K562 (cell line): ENCODE measurements at regions not wholly inside any gene's neighbourhood (a gene's known extent, or its start where the extent isn't known, plus 50 kb on each side); places are given as distances from the start of the nearest gene placed in this dataset.

Experiments used
- CBFA2T2 ChIP-seq: fragments of 450-650 bp; conservative IDR thresholded peaks from 2 replicates; pipeline ENCODE4 v1.6.1; 2017; ENCODE audit warnings: mild to moderate bottlenecking
- CHD1 ChIP-seq: fragments of 200-600 bp; sonication (generic); IDR thresholded peaks from one replicate; pipeline ENCODE4 v1.6.1; 2012; ENCODE audit warnings: mild to moderate bottlenecking, moderate library complexity, low read length, inconsistent platforms
- CTBP1 ChIP-seq: fragments of 450-650 bp; IDR thresholded peaks from 2 replicates; pipeline ENCODE4 v1.6.1; 2016; ENCODE audit warnings: borderline replicate concordance
- DNMT1 ChIP-seq: fragments of 450-650 bp; IDR thresholded peaks from 2 replicates; pipeline ENCODE4 v1.6.1; 2016; ENCODE audit warnings: antibody characterized with exemption, mild to moderate bottlenecking
- FOXJ2 ChIP-seq: fragments of 200-800 bp; sonication (Bioruptor generic); IDR thresholded peaks from 2 replicates; pipeline ENCODE4 v1.6.1; 2016; ENCODE audit warnings: missing genetic modification characterization, missing compliant biosample characterization
- HNRNPH1 ChIP-seq: fragments of 200-400 bp; formaldehyde crosslinking; optimal IDR thresholded peaks from 2 replicates; pipeline ENCODE3; 2017; ENCODE audit warnings: low read depth, mild to moderate bottlenecking, low read length, moderate library complexity
- JUN ChIP-seq, 2 experiments: sonication (generic) in 1 of 2; formaldehyde crosslinking in 1 of 2; IDR thresholded peaks; 2 replicates each; pipeline versions ENCODE4 v1.6.1 to v1.8.0; 2012 to 2022; ENCODE audit warnings: borderline replicate concordance in 2 of 2, mild to moderate bottlenecking in 2 of 2, improper control_type of control experiment in 1 of 2, low read depth in 1 of 2, low read length in 1 of 2, missing genetic modification reagents in 1 of 2
- JUNB ChIP-seq: fragments of 450-650 bp; formaldehyde crosslinking; conservative IDR thresholded peaks from 2 replicates; pipeline ENCODE4 v1.4.0; 2020; ENCODE audit warnings: mild to moderate bottlenecking
- POU5F1 ChIP-seq: fragments of 150-350 bp; IDR thresholded peaks from 2 replicates; pipeline ENCODE4 v1.6.1; 2014; ENCODE audit warnings: borderline replicate concordance, low read length, low read depth, mild to moderate bottlenecking; ENCODE audit not compliant: partially characterized antibody
- RAD21 ChIP-seq, 2 experiments: fragments of 250-450 bp in 1 of 2; fragments of 450-650 bp in 1 of 2; sonication (Bioruptor Pico) in 1 of 2; formaldehyde crosslinking in 1 of 2; IDR thresholded peaks in 1 of 2; conservative IDR thresholded peaks in 1 of 2; 2 replicates each; pipeline versions ENCODE4 v1.4.0 to v1.8.0; 2020 to 2022; ENCODE audit warnings: mild to moderate bottlenecking in 2 of 2, moderate library complexity in 1 of 2
- RBM17 ChIP-seq: fragments of 200-400 bp; formaldehyde crosslinking; IDR thresholded peaks from 2 replicates; pipeline ENCODE4 v1.6.1; 2017; ENCODE audit warnings: low read depth, mild to moderate bottlenecking, low read length, borderline replicate concordance
- SNRNP70 ChIP-seq: fragments of 200-400 bp; formaldehyde crosslinking; optimal IDR thresholded peaks from 2 replicates; pipeline ENCODE3; 2017; ENCODE audit warnings: low read depth, low read length
- TAF7 ChIP-seq: fragments of 450-650 bp; IDR thresholded peaks from 2 replicates; pipeline ENCODE4 v1.6.1; 2016; ENCODE audit warnings: missing genetic modification characterization, missing compliant biosample characterization
- ZKSCAN8 ChIP-seq: fragments of 200-800 bp; sonication (Bioruptor generic); IDR thresholded peaks from 2 replicates; pipeline ENCODE4 v1.6.1; 2016; ENCODE audit warnings: missing genetic modification characterization, missing compliant biosample characterization
- TF ChIP-seq, protein P1 (sequence below), 2 experiments: IDR thresholded peaks in 1 of 2; conservative IDR thresholded peaks in 1 of 2; 2 replicates each; pipeline ENCODE4 v1.6.1; 2016; ENCODE audit warnings: low read depth in 2 of 2, mild to moderate bottlenecking in 1 of 2, missing compliant biosample characterization in 1 of 2, missing genetic modification characterization in 1 of 2, moderate library complexity in 1 of 2
- TF ChIP-seq, protein P2 (sequence below), 2 experiments: fragments of 450-650 bp; IDR thresholded peaks; 2 replicates each; pipeline ENCODE4 v1.6.1; 2016; ENCODE audit warnings: mild to moderate bottlenecking in 2 of 2, borderline replicate concordance in 1 of 2, low read depth in 1 of 2, moderate library complexity in 1 of 2

DNA sequence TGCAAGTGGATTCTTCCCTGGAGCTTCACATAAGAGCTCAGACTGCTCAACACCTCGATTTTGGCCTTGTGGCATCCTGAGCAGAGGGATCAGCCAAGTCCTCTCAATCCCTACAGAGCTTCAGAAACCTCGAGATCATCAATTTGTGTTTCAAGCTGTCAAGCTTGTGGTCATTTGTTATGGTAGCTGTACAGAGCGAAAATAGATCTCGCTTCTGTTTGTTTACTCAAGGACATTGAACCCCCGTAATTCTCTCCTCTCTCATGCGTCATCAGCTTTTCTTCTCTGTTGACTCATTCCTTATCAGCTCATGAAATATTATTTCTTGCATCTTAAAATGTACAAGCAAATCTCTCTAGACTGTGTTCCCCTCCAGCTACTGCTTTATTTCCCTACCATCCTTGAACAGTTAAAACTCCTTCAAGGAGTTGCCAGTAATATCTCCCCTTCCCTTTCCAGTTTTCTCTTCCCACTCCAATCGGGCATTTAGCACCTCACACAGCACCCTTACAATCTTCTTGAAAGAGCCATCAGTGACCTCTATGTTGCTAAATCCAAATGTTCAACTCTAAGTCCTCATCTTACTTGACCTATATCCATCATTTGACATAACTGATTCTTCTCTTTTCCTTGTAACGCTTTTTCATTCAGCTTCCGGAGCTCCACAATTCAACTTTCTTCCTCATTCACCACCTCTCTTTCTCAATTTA is 106.2 kb upstream of the FAT1 start (continued):
- TF ChIP-seq JUNB (CRISPR knock-in tag) = no peak
- peak; percentile 18; the same call in 1 of the 2 replicates for TF ChIP-seq CTBP1
- TF ChIP-seq CHD1 = no peak
- no peak for TF ChIP-seq HNRNPH1
- TF ChIP-seq TAF7 (tag) = no peak
- no peak for TF ChIP-seq FOXJ2 (tag)
- no peak for TF ChIP-seq ZKSCAN8 (CRISPR knock-in tag)
- TF ChIP-seq, protein P1, sequence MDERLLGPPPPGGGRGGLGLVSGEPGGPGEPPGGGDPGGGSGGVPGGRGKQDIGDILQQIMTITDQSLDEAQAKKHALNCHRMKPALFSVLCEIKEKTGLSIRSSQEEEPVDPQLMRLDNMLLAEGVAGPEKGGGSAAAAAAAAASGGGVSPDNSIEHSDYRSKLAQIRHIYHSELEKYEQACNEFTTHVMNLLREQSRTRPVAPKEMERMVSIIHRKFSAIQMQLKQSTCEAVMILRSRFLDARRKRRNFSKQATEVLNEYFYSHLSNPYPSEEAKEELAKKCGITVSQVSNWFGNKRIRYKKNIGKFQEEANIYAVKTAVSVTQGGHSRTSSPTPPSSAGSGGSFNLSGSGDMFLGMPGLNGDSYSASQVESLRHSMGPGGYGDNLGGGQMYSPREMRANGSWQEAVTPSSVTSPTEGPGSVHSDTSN (CRISPR knock-in tag; IDR thresholded peaks at IDR 0.05; ENCODE audit: low read depth) = no peak
- TF ChIP-seq, protein P1 (tag; conservative IDR thresholded peaks at IDR 0.05; ENCODE audit: low read depth) = peak; percentile 77
- no peak for TF ChIP-seq POU5F1
- TF ChIP-seq SNRNP70 = no peak
- no peak for TF ChIP-seq RBM17
- no peak for TF ChIP-seq DNMT1
- no peak for TF ChIP-seq RAD21 (CRISPR knock-in tag; conservative IDR thresholded peaks at IDR 0.05 in 1 of 2, IDR thresholded peaks at IDR 0.05 in 1 of 2)
- TF ChIP-seq CBFA2T2 = no peak
- TF ChIP-seq JUN (IDR thresholded peaks at IDR 0.05; ENCODE audit: borderline replicate concordance, low read depth, low read length) = peak; percentile 90
- no peak for TF ChIP-seq JUN (CRISPR knock-in tag; IDR thresholded peaks at IDR 0.05; ENCODE audit: borderline replicate concordance)
- TF ChIP-seq, protein P2, sequence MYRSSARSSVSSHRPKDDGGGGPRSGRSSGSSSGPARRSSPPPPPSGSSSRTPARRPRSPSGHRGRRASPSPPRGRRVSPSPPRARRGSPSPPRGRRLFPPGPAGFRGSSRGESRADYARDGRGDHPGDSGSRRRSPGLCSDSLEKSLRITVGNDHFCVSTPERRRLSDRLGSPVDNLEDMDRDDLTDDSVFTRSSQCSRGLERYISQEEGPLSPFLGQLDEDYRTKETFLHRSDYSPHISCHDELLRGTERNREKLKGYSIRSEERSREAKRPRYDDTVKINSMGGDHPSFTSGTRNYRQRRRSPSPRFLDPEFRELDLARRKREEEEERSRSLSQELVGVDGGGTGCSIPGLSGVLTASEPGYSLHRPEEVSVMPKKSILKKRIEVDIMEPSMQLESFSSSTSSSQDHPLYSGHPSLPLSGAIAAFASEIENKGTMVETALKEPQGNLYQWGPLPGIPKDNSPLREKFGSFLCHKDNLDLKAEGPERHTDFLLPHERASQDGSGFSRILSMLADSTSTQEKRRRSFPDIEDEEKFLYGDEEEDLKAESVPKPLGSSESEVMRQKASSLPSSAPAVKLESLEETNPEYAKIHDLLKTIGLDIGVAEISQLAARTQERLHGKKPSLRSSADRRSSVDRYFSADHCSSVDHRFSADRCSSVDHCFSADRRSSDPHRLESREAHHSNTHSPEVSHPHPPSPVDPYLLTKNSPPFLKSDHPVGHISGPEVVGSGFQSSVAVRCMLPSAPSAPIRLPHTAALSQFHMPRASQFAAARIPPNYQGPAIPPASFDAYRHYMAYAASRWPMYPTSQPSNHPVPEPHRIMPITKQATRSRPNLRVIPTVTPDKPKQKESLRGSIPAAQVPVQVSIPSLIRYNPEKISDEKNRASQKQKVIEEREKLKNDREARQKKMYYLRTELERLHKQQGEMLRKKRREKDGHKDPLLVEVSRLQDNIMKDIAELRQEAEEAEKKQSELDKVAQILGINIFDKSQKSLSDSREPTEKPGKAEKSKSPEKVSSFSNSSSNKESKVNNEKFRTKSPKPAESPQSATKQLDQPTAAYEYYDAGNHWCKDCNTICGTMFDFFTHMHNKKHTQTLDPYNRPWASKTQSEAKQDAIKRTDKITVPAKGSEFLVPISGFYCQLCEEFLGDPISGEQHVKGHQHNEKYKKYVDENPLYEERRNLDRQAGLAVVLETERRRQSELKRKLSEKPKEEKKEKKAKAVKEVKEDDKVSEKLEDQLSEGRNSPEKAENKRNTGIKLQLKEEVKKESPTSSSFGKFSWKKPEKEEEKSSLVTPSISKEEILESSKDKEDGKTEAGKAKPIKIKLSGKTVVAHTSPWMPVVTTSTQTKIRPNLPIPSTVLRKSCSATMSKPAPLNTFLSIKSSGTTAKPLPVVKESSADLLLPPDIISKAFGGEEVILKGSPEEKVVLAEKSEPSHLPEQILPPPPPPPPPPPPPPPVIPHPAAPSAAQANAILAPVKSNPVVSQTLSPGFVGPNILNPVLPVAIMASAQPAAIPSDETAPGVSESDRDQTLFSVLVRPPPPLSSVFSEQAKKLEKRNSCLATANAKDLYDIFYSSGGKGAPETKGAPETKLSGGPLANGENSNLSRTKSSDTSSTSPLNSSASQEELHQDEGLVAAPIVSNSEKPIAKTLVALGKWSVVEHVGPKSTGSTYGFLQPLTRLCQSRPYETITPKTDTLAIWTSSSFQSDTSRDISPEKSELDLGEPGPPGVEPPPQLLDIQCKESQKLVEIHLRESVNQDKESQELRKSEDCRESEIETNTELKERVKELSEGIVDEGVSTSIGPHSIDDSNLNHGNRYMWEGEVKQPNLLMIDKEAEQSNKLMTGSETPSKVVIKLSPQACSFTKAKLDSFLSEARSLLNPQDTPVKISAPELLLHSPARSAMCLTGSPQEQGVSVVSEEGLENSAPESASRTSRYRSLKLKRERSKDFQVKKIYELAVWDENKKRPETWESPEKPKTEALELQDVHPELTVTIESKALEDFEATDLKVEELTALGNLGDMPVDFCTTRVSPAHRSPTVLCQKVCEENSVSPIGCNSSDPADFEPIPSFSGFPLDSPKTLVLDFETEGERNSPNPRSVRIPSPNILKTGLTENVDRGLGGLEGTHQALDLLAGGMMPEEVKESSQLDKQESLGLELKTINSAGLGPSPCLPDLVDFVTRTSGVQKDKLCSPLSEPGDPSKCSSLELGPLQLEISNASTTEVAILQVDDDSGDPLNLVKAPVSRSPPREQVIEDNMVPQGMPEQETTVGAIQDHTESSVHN (IDR thresholded peaks at IDR 0.05; ENCODE audit: borderline replicate concordance in 1 of 2, low read depth in 1 of 2) = no peak
